ENCODE measurements at regions not wholly inside any gene's neighbourhood (a gene's known extent, or its start where the extent isn't known, plus 50 kb on each side); places are given as distances from the start of the nearest gene placed in this dataset.
"Not testable (repeated sequence)": the region's sequence is repeated elsewhere in the genome, so short reads cannot be mapped to it uniquely, and the experiment has no call there.

DNA sequence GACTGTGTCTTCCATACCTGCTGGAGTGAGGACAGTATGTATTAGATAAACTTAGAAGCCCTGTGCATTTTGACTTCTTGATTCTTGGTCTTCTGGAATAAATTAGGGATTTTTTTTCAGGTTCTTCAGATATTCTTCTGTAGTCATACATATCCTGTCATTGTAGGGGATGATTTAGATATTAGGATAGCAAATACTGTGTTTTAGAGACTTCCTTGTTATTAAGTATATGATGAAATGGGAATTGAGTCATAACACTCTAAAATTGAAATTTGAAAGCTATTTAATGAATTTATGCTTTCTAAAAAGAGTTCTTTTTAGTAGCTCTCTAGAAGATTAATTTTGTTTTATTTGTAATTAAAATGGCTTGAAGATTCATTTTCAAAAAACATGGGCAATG, 371.5 kb upstream of the RGS6 start:
- Mint-ChIP-seq H3K36me3 (ENCODE audit: low read depth) (no peaks in the 10 kb centered on the region), H3K4me1 (peaks cover 13% of the 10 kb centered on the region), H3K4me3 (no peak overlapping the region), H3K9me3 (no peaks in the 10 kb centered on the region), H3K27me3 (ENCODE audit: low read depth) (no peaks in the 10 kb centered on the region), H3K27ac (ENCODE audit: unreplicated experiment) (no peak overlapping the region)
- no peak for TF ChIP-seq CTCF (conservative IDR thresholded peaks at IDR 0.05)
- DNase-seq (ENCODE audit: low read depth, low spot score), result no peak

GRCh38 chr14:71563492-71564153, 368.6 kb upstream of the RGS6 start:
- no peak for DNase-seq (ENCODE audit: low read depth, low spot score)
- H3K4me1 Mint-ChIP-seq, result peaks cover 5% of the 10 kb centered on the region
- H3K9me3 Mint-ChIP-seq, result no peaks in the 10 kb centered on the region
- no peaks in the 10 kb centered on the region for H3K36me3 Mint-ChIP-seq (ENCODE audit: low read depth)
- no peak overlapping the region for H3K4me3 Mint-ChIP-seq
- H3K27me3 Mint-ChIP-seq (ENCODE audit: low read depth), result no peaks in the 10 kb centered on the region
- no peak overlapping the region for H3K27ac Mint-ChIP-seq (ENCODE audit: unreplicated experiment)
- TF ChIP-seq CTCF (conservative IDR thresholded peaks at IDR 0.05), result no peak

GRCh38 chr14:71566276-71566675, 366.0 kb upstream of the RGS6 start:
- H3K4me1 Mint-ChIP-seq, result peaks cover 5% of the 10 kb centered on the region
- no peak for DNase-seq (ENCODE audit: low read depth, low spot score)
- no peaks in the 10 kb centered on the region for H3K27me3 Mint-ChIP-seq (ENCODE audit: low read depth)
- H3K4me3 Mint-ChIP-seq, result no peak overlapping the region
- TF ChIP-seq CTCF (conservative IDR thresholded peaks at IDR 0.05), result no peak
- no peaks in the 10 kb centered on the region for H3K36me3 Mint-ChIP-seq (ENCODE audit: low read depth)
- no peaks in the 10 kb centered on the region for H3K9me3 Mint-ChIP-seq
- H3K27ac Mint-ChIP-seq (ENCODE audit: unreplicated experiment), result no peak overlapping the region

GRCh38 chr14:71567499-71568133, 364.6 kb upstream of the RGS6 start:
- not testable (repeated sequence) for H3K9me3 Mint-ChIP-seq; DNase-seq (ENCODE audit: low read depth, low spot score); H3K36me3 Mint-ChIP-seq (ENCODE audit: low read depth); H3K27ac Mint-ChIP-seq (ENCODE audit: unreplicated experiment); H3K4me1 Mint-ChIP-seq; H3K4me3 Mint-ChIP-seq; H3K27me3 Mint-ChIP-seq (ENCODE audit: low read depth)

GRCh38 chr14:71574976-71575375, 357.3 kb upstream of the RGS6 start:
- Mint-ChIP-seq H3K27me3 (ENCODE audit: low read depth) (no peaks in the 10 kb centered on the region), H3K36me3 (ENCODE audit: low read depth) (no peaks in the 10 kb centered on the region), H3K4me3 (no peak overlapping the region), H3K27ac (ENCODE audit: unreplicated experiment) (peak overlapping the region; percentile 1), H3K9me3 (no peaks in the 10 kb centered on the region), H3K4me1 (peaks cover 30% of the 10 kb centered on the region)
- no peak for DNase-seq (ENCODE audit: low read depth, low spot score)
- no peak for TF ChIP-seq CTCF (conservative IDR thresholded peaks at IDR 0.05)

DNA sequence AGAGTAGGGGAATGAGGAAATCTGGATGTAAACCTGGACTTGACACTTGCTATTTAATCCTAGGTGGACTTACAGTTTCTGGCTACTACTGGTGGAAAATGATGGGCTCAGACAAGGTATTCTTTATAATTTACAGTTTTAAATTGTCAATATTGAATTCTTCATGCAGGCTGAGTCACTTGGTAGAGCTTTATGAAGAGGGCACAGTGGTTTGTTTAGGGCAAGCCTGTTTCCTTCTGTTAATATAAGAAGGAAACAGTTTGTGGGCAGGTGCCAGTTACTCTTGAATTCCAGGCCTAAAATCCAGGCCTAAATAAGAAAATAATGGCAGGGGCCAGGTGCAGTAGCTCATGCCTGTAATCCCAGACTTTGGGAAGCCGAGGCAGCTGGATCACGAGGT, 355.8 kb upstream of the RGS6 start:
- Mint-ChIP-seq H3K36me3 (ENCODE audit: low read depth) (no peaks in the 10 kb centered on the region), H3K27me3 (ENCODE audit: low read depth) (no peaks in the 10 kb centered on the region), H3K4me1 (peaks cover 30% of the 10 kb centered on the region), H3K9me3 (no peaks in the 10 kb centered on the region), H3K27ac (ENCODE audit: unreplicated experiment) (no peak overlapping the region), H3K4me3 (no peak overlapping the region)
- no peak for DNase-seq (ENCODE audit: low read depth, low spot score)
- TF ChIP-seq CTCF (conservative IDR thresholded peaks at IDR 0.05), result no peak

Data from neural crest cell (in vitro differentiated cells).